Fibroblast of villous mesenchyme (primary cell): ENCODE measurements at regions not wholly inside any gene's neighbourhood (a gene's known extent, or its start where the extent isn't known, plus 50 kb on each side); places are given as distances from the start of the nearest gene placed in this dataset.

Source experiments
- DNase-seq: peaks from one replicate; pipeline ENCODE4 v3.0.0-alpha.2; 2010; ENCODE audit warnings: low read depth
- H3K4me3 ChIP-seq: 2 replicates; pipeline ENCODE4 v1.5.1; 2011; ENCODE audit warnings: low read depth, mild to moderate bottlenecking, low read length
- CTCF ChIP-seq: IDR thresholded peaks from 2 replicates; pipeline ENCODE4 v1.5.1; 2012; ENCODE audit warnings: low read depth, mild to moderate bottlenecking, low read length; ENCODE audit not compliant: insufficient read depth

GRCh38 chr2:59959944-59960343 is 593.5 kb downstream of the BCL11A start:
- no peak for TF ChIP-seq CTCF

GRCh38 chr2:59957504-59957903 is 596.0 kb downstream of the BCL11A start:
- no peak for DNase-seq
- no peak for TF ChIP-seq CTCF
- H3K4me3 ChIP-seq: no peak overlapping the region

More at GRCh38 chr2:59959944-59960343, 593.5 kb downstream of the BCL11A start:
- no peak for DNase-seq
- H3K4me3 ChIP-seq: no peak overlapping the region

GRCh38 chr2:59956981-59957380 is 596.5 kb downstream of the BCL11A start:
- H3K4me3 ChIP-seq: no peak overlapping the region
- no peak for DNase-seq
- TF ChIP-seq CTCF: no peak

GRCh38 chr2:59947917-59948541 is 605.4 kb downstream of the BCL11A start:
- no peak for DNase-seq
- no peak for TF ChIP-seq CTCF
- H3K4me3 ChIP-seq: no peak overlapping the region

GRCh38 chr2:59947209-59947608 is 606.2 kb downstream of the BCL11A start:
- no peak for DNase-seq
- no peak overlapping the region for H3K4me3 ChIP-seq
- TF ChIP-seq CTCF: no peak

GRCh38 chr2:59939236-59939635 is 614.2 kb downstream of the BCL11A start:
- no peak overlapping the region for H3K4me3 ChIP-seq
- DNase-seq: no peak
- TF ChIP-seq CTCF: no peak

GRCh38 chr2:59938181-59938580 is 615.3 kb downstream of the BCL11A start:
- H3K4me3 ChIP-seq: no peak overlapping the region
- DNase-seq: no peak
- no peak for TF ChIP-seq CTCF
